PFSK-1 (cell line): ENCODE measurements at regions not wholly inside any gene's neighbourhood (a gene's known extent, or its start where the extent isn't known, plus 50 kb on each side); places are given as distances from the start of the nearest gene placed in this dataset.

ENCODE experiments used
- REST ChIP-seq, 2 experiments: IDR thresholded peaks; 2 replicates each; pipeline versions ENCODE4 v1.6.1 to v1.8.0; 2011 to 2012; ENCODE audit warnings: low read depth in 2 of 2, low read length in 2 of 2, control low read depth in 1 of 2, inconsistent platforms in 1 of 2, mild to moderate bottlenecking in 1 of 2, moderate library complexity in 1 of 2; ENCODE audit not compliant: insufficient read depth in 1 of 2
- SIN3A ChIP-seq: IDR thresholded peaks from 2 replicates; pipeline ENCODE4 v1.6.1; 2012; ENCODE audit warnings: mild to moderate bottlenecking, low read length, moderate library complexity, borderline replicate concordance; ENCODE audit not compliant: insufficient read depth

DNA sequence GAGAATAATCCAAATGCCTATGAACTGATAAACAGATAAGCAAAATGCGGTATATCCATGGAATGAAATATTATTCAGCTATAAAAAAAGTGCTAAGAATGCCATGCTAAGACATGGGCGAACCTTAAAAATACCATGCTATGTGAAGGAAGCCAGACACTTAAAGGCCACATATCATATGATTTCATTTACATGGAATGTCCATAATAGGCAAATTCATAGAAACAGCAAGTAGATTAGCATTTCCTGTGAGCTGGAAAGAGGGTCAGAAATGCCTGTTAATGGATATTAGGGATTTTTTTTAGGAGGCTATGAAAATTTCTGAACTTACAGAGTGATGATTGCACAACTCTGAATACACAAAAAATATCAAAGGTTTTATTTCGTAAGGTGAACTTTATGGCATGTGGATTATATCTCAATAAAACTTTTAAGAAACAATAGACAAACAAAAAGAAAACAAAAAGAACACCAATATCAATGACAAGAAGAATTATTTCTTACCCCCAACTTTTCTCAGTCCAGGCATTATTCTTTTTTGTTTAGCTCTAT, 1207.7 kb downstream of the SUCLG1 start:
- TF ChIP-seq REST (IDR thresholded peaks at IDR 0.05; ENCODE audit: insufficient read depth in 1 of 2, low read depth in 2 of 2, low read length in 2 of 2) (no peak), SIN3A (no peak)
